Activated T-helper 1 cell treated with anti-CD3 and anti-CD28 coated beads, Interleukin-12 subunit alpha, Interleukin-12 subunit beta, Interleukin-2, Interleukin-4 antibody, amounts not matched to agents 30 ng/mL and 10 ng/mL and 1 ng/mL, durations not matched to agents 14 hours and 24 hours and 36 hours (primary cell): ENCODE measurements at regions not wholly inside any gene's neighbourhood (a gene's known extent, or its start where the extent isn't known, plus 50 kb on each side); places are given as distances from the start of the nearest gene placed in this dataset.
"Not testable (repeated sequence)": the region's sequence is repeated elsewhere in the genome, so short reads cannot be mapped to it uniquely, and the experiment has no call there.

Experiments used
- DNase-seq: peaks from one replicate; pipeline ENCODE4 v3.0.0; 2021; ENCODE audit warnings: low spot score
- H3K27ac Mint-ChIP-seq: one replicate; pipeline ENCODE4 v1.8.0; 2021; ENCODE audit warnings: mild to moderate bottlenecking, mixed read lengths
- H3K27me3 Mint-ChIP-seq: one replicate; pipeline ENCODE4 v1.8.0; 2022; ENCODE audit warnings: mild to moderate bottlenecking, moderate library complexity, mixed read lengths; ENCODE audit not compliant: insufficient read depth
- H3K36me3 Mint-ChIP-seq: one replicate; pipeline ENCODE4 v1.8.0; 2021; ENCODE audit warnings: low read depth, mixed read lengths
- H3K4me1 Mint-ChIP-seq: one replicate; pipeline ENCODE4 v1.8.0; 2021; ENCODE audit warnings: low read depth, mixed read lengths
- H3K4me3 Mint-ChIP-seq: one replicate; pipeline ENCODE4 v1.8.0; 2021; ENCODE audit warnings: mild to moderate bottlenecking, moderate library complexity, mixed read lengths
- H3K9me3 Mint-ChIP-seq: one replicate; pipeline ENCODE4 v1.8.0; 2021; ENCODE audit warnings: mixed read lengths
- intact Hi-C: fragments of 100-400 bp; cut with micrococcal nuclease; formaldehyde crosslinking; loops from one replicate; pipeline ENCODE4 v1.15.1; 2024

GRCh38 chr6:27755768-27756167 is 156.4 kb downstream of the OR2B2 start:
- Mint-ChIP-seq H3K4me1 (peaks cover 69% of the 10 kb centered on the region), H3K27ac (no peak overlapping the region), H3K4me3 (no peak overlapping the region), H3K27me3 (no peaks in the 10 kb centered on the region), H3K36me3 (peaks cover 4% of the 10 kb centered on the region), H3K9me3 (no peaks in the 10 kb centered on the region)
- intact Hi-C loops: loop anchor here (10.0 kb wide), 1 partner anchor 1731 kb away; a partner anchor contains a TSS
- DNase-seq: no peak

- no peak for DNase-seq
- Mint-ChIP-seq H3K27ac (no peak overlapping the region), H3K9me3 (no peaks in the 10 kb centered on the region), H3K4me3 (peak overlapping the region; percentile 32), H3K36me3 (peaks cover 4% of the 10 kb centered on the region), H3K27me3 (no peaks in the 10 kb centered on the region), H3K4me1 (peaks cover 58% of the 10 kb centered on the region)
- intact Hi-C loops: loop anchor here (5.0 to 10.0 kb wide), 7 partner anchors 162 to 1730 kb away; partner anchors contain the start of genes ABT1 and ZNF391
Observed at GRCh38 chr6:27754408-27754782, 157.8 kb downstream of the OR2B2 start.

- H3K9me3 Mint-ChIP-seq: no peaks in the 10 kb centered on the region
- peak; percentile 65 for DNase-seq
- intact Hi-C loops: loop anchor here (1.0 to 10.0 kb wide), 19 partner anchors 42 to 1729 kb away; partner anchors contain the start of genes ABT1 and ZNF391
- peaks cover 4% of the 10 kb centered on the region for H3K36me3 Mint-ChIP-seq
- peak overlapping the region; percentile 69 for H3K27ac Mint-ChIP-seq
- peaks cover 56% of the 10 kb centered on the region for H3K4me1 Mint-ChIP-seq
- peak overlapping the region; percentile 83 for H3K4me3 Mint-ChIP-seq
- peaks cover 2% of the 10 kb centered on the region for H3K27me3 Mint-ChIP-seq
Observed at GRCh38 chr6:27753668-27754407, 158.4 kb downstream of the OR2B2 start.

- H3K9me3 Mint-ChIP-seq: no peaks in the 10 kb centered on the region
- peaks cover 2% of the 10 kb centered on the region for H3K36me3 Mint-ChIP-seq
- peak overlapping the region; percentile 88 for H3K4me3 Mint-ChIP-seq
- peaks cover 41% of the 10 kb centered on the region for H3K4me1 Mint-ChIP-seq
- peaks cover 10% of the 10 kb centered on the region for H3K27me3 Mint-ChIP-seq
- intact Hi-C loops: loop anchor here (1.0 to 10.0 kb wide), 15 partner anchors 14 to 1727 kb away; partner anchors contain the start of genes ABT1, POM121L2 and ZNF391
- H3K27ac Mint-ChIP-seq: peak overlapping the region; percentile 99
- DNase-seq: peak; percentile 45
Observed at GRCh38 chr6:27752038-27752885, 159.9 kb downstream of the OR2B2 start.

GRCh38 chr6:27748661-27749060 is 163.5 kb downstream of the OR2B2 start:
- Mint-ChIP-seq H3K27me3 (peaks cover 23% of the 10 kb centered on the region), H3K4me3 (no peak overlapping the region), H3K27ac (no peak overlapping the region), H3K36me3 (peaks cover 2% of the 10 kb centered on the region), H3K4me1 (peaks cover 12% of the 10 kb centered on the region), H3K9me3 (no peaks in the 10 kb centered on the region)
- no peak for DNase-seq
- intact Hi-C loops: no loop called here

GRCh38 chr6:27747637-27748036 is 164.6 kb downstream of the OR2B2 start:
- no peak for DNase-seq
- Mint-ChIP-seq H3K27me3 (peaks cover 32% of the 10 kb centered on the region), H3K4me3 (no peak overlapping the region), H3K27ac (no peak overlapping the region), H3K9me3 (no peaks in the 10 kb centered on the region), H3K36me3 (no peaks in the 10 kb centered on the region), H3K4me1 (peaks cover 23% of the 10 kb centered on the region)
- intact Hi-C loops: no loop called here

- not testable (repeated sequence) for H3K27ac Mint-ChIP-seq, H3K9me3 Mint-ChIP-seq, DNase-seq
Observed at GRCh38 chr6:27746860-27747259, 165.3 kb downstream of the OR2B2 start.

GRCh38 chr6:27743787-27744186 is 168.4 kb downstream of the OR2B2 start:
- Mint-ChIP-seq H3K27ac (no peak overlapping the region), H3K4me3 (no peak overlapping the region), H3K4me1 (peaks cover 12% of the 10 kb centered on the region), H3K36me3 (no peaks in the 10 kb centered on the region), H3K9me3 (no peaks in the 10 kb centered on the region), H3K27me3 (peaks cover 38% of the 10 kb centered on the region)
- no peak for DNase-seq
- intact Hi-C loops: no loop called here

More at GRCh38 chr6:27746860-27747259, 165.3 kb downstream of the OR2B2 start:
- Mint-ChIP-seq H3K4me1 (peaks cover 16% of the 10 kb centered on the region), H3K27me3 (peaks cover 37% of the 10 kb centered on the region)
- H3K4me3 Mint-ChIP-seq, intact Hi-C loops, H3K36me3 Mint-ChIP-seq: not testable (repeated sequence)

- H3K9me3 Mint-ChIP-seq: no peaks in the 10 kb centered on the region
Observed at GRCh38 chr6:27742833-27743573, 169.2 kb downstream of the OR2B2 start.

GRCh38 chr6:27739902-27740301 is 172.3 kb downstream of the OR2B2 start:
- H3K36me3 Mint-ChIP-seq, H3K9me3 Mint-ChIP-seq, intact Hi-C loops, H3K27ac Mint-ChIP-seq, H3K4me3 Mint-ChIP-seq, DNase-seq: not testable (repeated sequence)
- Mint-ChIP-seq H3K27me3 (peaks cover 27% of the 10 kb centered on the region), H3K4me1 (peaks cover 25% of the 10 kb centered on the region)

More at GRCh38 chr6:27742833-27743573, 169.2 kb downstream of the OR2B2 start:
- intact Hi-C loops: no loop called here
- Mint-ChIP-seq H3K36me3 (no peaks in the 10 kb centered on the region), H3K27ac (no peak overlapping the region), H3K4me1 (peaks cover 20% of the 10 kb centered on the region), H3K27me3 (peaks cover 33% of the 10 kb centered on the region), H3K4me3 (no peak overlapping the region)
- DNase-seq: no peak

GRCh38 chr6:27736686-27737085 is 175.5 kb downstream of the OR2B2 start:
- H3K9me3 Mint-ChIP-seq: peaks cover 8% of the 10 kb centered on the region
- H3K27me3 Mint-ChIP-seq: peaks cover 7% of the 10 kb centered on the region
- H3K27ac Mint-ChIP-seq: no peak overlapping the region
- H3K4me1 Mint-ChIP-seq: peaks cover 13% of the 10 kb centered on the region
- H3K36me3 Mint-ChIP-seq: peaks cover 1% of the 10 kb centered on the region
- DNase-seq: no peak
- intact Hi-C loops: no loop called here
- H3K4me3 Mint-ChIP-seq: no peak overlapping the region

GRCh38 chr6:27728442-27728841 is 183.8 kb downstream of the OR2B2 start:
- no peaks in the 10 kb centered on the region for H3K9me3 Mint-ChIP-seq
- intact Hi-C loops: no loop called here
- peaks cover 25% of the 10 kb centered on the region for H3K27me3 Mint-ChIP-seq
- H3K36me3 Mint-ChIP-seq: no peaks in the 10 kb centered on the region
- H3K4me3 Mint-ChIP-seq: no peak overlapping the region
- no peak for DNase-seq
- H3K27ac Mint-ChIP-seq: no peak overlapping the region
- no peaks in the 10 kb centered on the region for H3K4me1 Mint-ChIP-seq
